ENCODE measurements at regions not wholly inside any gene's neighbourhood (a gene's known extent, or its start where the extent isn't known, plus 50 kb on each side); places are given as distances from the start of the nearest gene placed in this dataset.

- H3K27ac Mint-ChIP-seq (ENCODE audit: low read depth): no peak overlapping the region
- H3K27me3 Mint-ChIP-seq: peaks cover 27% of the 10 kb centered on the region
- ATAC-seq (replicated peaks; ENCODE audit: extremely low read depth, poor library complexity, severe bottlenecking) (no peak), DNase-seq (ENCODE audit: low spot score in 2 of 2) (no peak)
- no peaks in the 10 kb centered on the region for H3K9me3 Mint-ChIP-seq
- no peak overlapping the region for H3K4me3 Mint-ChIP-seq
- no peaks in the 10 kb centered on the region for H3K36me3 Mint-ChIP-seq (ENCODE audit: insufficient read depth)
- H3K4me1 Mint-ChIP-seq: no peaks in the 10 kb centered on the region
Observed at GRCh38 chr16:55380485-55380884, 56.5 kb downstream of the IRX6 start.

DNA sequence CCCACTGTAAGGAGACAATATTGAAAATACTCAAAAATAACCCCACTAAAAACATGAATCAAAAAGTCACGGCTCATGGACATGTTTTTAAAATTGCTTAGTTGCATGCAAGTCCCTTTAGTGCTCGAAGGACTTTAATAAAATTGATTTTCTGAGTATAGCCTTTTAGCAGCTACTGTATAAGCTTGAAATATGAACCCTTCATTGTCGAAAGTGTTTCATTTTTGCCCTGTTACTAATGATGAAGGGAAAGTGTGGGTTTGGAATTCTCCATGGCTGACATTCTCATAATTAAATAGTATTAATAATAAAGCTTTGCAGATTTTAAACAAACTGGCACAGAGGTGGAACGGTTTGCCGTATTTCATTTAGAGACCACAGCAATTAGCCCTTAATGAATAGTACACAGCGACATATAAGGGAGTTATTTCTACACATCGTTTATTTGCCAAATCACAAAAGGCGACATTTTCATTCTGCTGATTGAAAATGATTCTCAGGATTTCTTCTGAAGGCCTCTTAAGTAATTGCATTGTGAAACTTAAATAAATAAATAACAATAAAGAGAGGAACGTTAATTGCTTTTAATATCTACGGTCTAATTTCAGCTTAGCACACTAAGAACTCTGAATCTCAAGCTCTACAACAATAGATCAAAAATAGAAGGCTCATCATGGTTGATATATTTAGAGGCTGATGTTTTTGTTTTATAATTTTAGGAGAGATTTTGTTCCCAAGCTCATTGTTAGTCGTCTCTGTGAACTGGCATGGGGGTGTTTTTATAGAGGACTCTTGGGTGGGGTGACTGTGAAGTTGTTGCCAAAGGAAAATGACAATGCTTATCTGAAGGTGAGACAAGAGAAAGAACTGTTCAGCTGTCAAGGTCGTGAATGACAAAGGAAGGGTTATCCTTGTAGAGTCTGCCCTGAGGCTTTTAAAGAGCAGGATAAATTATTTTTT is 60.6 kb downstream of the IRX6 start:
- DNase-seq (ENCODE audit: low spot score in 2 of 2): no peak
- H3K4me1 Mint-ChIP-seq: no peaks in the 10 kb centered on the region
- peaks cover 13% of the 10 kb centered on the region for H3K27me3 Mint-ChIP-seq
- H3K27ac Mint-ChIP-seq (ENCODE audit: low read depth): no peak overlapping the region
- H3K9me3 Mint-ChIP-seq: no peaks in the 10 kb centered on the region
- no peak for ATAC-seq (replicated peaks; ENCODE audit: extremely low read depth, poor library complexity, severe bottlenecking)
- no peaks in the 10 kb centered on the region for H3K36me3 Mint-ChIP-seq (ENCODE audit: insufficient read depth)
- no peak overlapping the region for H3K4me3 Mint-ChIP-seq

GRCh38 chr16:55385359-55385758 is 61.4 kb downstream of the IRX6 start:
- no peak overlapping the region for H3K4me3 Mint-ChIP-seq
- no peak for DNase-seq (ENCODE audit: low spot score in 2 of 2)
- H3K36me3 Mint-ChIP-seq (ENCODE audit: insufficient read depth): no peaks in the 10 kb centered on the region
- H3K27me3 Mint-ChIP-seq: peaks cover 10% of the 10 kb centered on the region
- H3K27ac Mint-ChIP-seq (ENCODE audit: low read depth): no peak overlapping the region
- no peak for ATAC-seq (replicated peaks; ENCODE audit: extremely low read depth, poor library complexity, severe bottlenecking)
- H3K9me3 Mint-ChIP-seq: no peaks in the 10 kb centered on the region
- H3K4me1 Mint-ChIP-seq: no peaks in the 10 kb centered on the region

DNA sequence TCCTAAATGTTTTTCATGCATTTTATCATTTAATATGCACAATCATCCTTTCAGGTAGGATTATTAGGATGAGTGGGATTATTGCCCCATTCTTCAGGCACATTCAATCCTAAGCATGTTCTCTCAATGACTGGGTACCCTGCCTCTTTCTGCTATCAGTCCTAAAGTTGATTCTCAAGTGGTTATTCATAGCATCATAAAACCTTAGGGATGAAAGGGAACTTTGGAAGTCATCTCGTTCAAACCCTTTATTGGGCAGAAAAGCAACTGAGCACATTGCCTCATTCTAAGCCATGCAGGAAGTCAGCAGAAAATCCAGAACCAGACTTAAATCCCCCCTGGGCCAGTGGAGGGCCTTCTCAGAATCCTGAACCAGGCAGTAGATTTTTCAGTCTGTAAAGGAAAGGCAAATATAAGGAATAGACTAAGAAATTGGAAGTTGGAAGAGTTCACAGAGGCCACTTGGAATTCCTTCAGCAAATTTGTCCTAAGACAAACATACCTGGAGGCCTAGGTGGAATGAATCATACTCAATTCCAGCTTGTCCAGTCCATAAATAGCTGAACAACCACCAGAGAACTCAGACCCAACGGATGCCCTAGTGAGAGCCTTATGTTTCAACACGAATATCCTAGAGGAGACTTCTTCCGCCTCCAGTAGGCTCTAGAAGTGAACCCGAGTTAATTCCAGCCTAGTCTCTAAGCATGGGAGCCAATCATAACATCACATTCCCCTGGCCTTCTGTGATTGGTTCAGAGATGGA is 62.7 kb downstream of the IRX6 start:
- ATAC-seq (replicated peaks; ENCODE audit: extremely low read depth, poor library complexity, severe bottlenecking) (no peak), DNase-seq (ENCODE audit: low spot score in 2 of 2) (no peak)
- Mint-ChIP-seq H3K27ac (ENCODE audit: low read depth) (no peak overlapping the region), H3K27me3 (peaks cover 16% of the 10 kb centered on the region), H3K4me3 (no peak overlapping the region), H3K9me3 (no peaks in the 10 kb centered on the region), H3K36me3 (ENCODE audit: insufficient read depth) (no peaks in the 10 kb centered on the region), H3K4me1 (no peaks in the 10 kb centered on the region)

DNA sequence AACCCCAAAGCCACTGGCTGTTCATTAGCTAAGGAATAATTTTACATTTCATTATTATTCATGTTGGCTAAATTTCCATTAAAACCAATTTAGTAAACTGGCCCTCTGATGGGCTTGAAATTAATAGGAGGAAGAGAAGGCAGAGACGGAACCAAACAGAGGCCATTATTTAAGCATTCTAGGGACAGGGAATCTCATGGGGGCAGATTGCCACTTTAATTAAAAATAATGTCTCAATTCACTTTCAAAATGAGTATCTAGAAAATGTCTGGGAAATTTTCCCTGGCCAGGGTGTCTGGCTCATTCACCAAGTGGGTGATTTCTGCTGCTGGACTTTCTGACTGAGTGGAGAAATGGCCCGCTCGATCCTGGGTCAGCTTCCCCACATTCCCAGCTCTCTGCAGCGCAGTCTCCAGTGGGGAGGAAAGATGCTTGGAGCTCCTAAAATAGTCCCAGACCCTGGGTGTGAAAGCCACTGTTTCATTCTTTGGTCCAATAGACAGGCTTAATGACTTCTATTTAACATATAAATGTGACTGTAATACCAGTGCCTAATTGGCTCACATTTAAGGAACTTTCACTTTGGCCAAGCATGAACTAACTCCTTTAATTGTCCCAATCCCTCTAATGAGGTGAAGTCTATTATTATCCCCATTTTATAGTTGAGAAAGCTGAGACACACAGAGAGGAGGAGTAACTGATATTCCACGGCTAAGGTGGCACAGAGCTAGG is 64.3 kb downstream of the IRX6 start:
- ATAC-seq (replicated peaks; ENCODE audit: extremely low read depth, poor library complexity, severe bottlenecking) (no peak), DNase-seq (ENCODE audit: low spot score in 2 of 2) (no peak)
- H3K27me3 Mint-ChIP-seq: peaks cover 16% of the 10 kb centered on the region
- no peak overlapping the region for H3K4me3 Mint-ChIP-seq
- no peaks in the 10 kb centered on the region for H3K4me1 Mint-ChIP-seq
- H3K36me3 Mint-ChIP-seq (ENCODE audit: insufficient read depth): no peaks in the 10 kb centered on the region
- no peak overlapping the region for H3K27ac Mint-ChIP-seq (ENCODE audit: low read depth)
- H3K9me3 Mint-ChIP-seq: no peaks in the 10 kb centered on the region

- H3K36me3 Mint-ChIP-seq (ENCODE audit: insufficient read depth): no peaks in the 10 kb centered on the region
- H3K9me3 Mint-ChIP-seq: no peaks in the 10 kb centered on the region
- no peak overlapping the region for H3K4me3 Mint-ChIP-seq
- ATAC-seq (replicated peaks; ENCODE audit: extremely low read depth, poor library complexity, severe bottlenecking): no peak
- no peak overlapping the region for H3K27ac Mint-ChIP-seq (ENCODE audit: low read depth)
- peaks cover 16% of the 10 kb centered on the region for H3K27me3 Mint-ChIP-seq
- no peak for DNase-seq (ENCODE audit: low spot score in 2 of 2)
- H3K4me1 Mint-ChIP-seq: no peaks in the 10 kb centered on the region
Observed at GRCh38 chr16:55389426-55390073, 65.5 kb downstream of the IRX6 start.

GRCh38 chr16:55390630-55391237 is 66.7 kb downstream of the IRX6 start:
- Mint-ChIP-seq H3K4me1 (no peaks in the 10 kb centered on the region), H3K27ac (ENCODE audit: low read depth) (no peak overlapping the region), H3K27me3 (peaks cover 16% of the 10 kb centered on the region), H3K9me3 (no peaks in the 10 kb centered on the region), H3K4me3 (no peak overlapping the region), H3K36me3 (ENCODE audit: insufficient read depth) (no peaks in the 10 kb centered on the region)
- DNase-seq (ENCODE audit: low spot score in 2 of 2) (no peak), ATAC-seq (replicated peaks; ENCODE audit: extremely low read depth, poor library complexity, severe bottlenecking) (no peak)

GRCh38 chr16:55391760-55392375 is 67.9 kb downstream of the IRX6 start:
- no peaks in the 10 kb centered on the region for H3K9me3 Mint-ChIP-seq
- peaks cover 16% of the 10 kb centered on the region for H3K27me3 Mint-ChIP-seq
- H3K27ac Mint-ChIP-seq (ENCODE audit: low read depth): no peak overlapping the region
- no peak overlapping the region for H3K4me3 Mint-ChIP-seq
- H3K4me1 Mint-ChIP-seq: no peaks in the 10 kb centered on the region
- ATAC-seq (replicated peaks; ENCODE audit: extremely low read depth, poor library complexity, severe bottlenecking): no peak
- no peak for DNase-seq (ENCODE audit: low spot score in 2 of 2)
- no peaks in the 10 kb centered on the region for H3K36me3 Mint-ChIP-seq (ENCODE audit: insufficient read depth)

- ATAC-seq (replicated peaks; ENCODE audit: extremely low read depth, poor library complexity, severe bottlenecking) (no peak), DNase-seq (ENCODE audit: low spot score in 2 of 2) (no peak)
- Mint-ChIP-seq H3K4me3 (no peak overlapping the region), H3K27ac (ENCODE audit: low read depth) (no peak overlapping the region), H3K4me1 (no peaks in the 10 kb centered on the region), H3K9me3 (no peaks in the 10 kb centered on the region), H3K27me3 (peaks cover 16% of the 10 kb centered on the region), H3K36me3 (ENCODE audit: insufficient read depth) (no peaks in the 10 kb centered on the region)
Observed at GRCh38 chr16:55392701-55393100, 68.7 kb downstream of the IRX6 start.

- H3K27me3 Mint-ChIP-seq: peaks cover 16% of the 10 kb centered on the region
- no peak overlapping the region for H3K27ac Mint-ChIP-seq (ENCODE audit: low read depth)
- H3K36me3 Mint-ChIP-seq (ENCODE audit: insufficient read depth): no peaks in the 10 kb centered on the region
- H3K9me3 Mint-ChIP-seq: no peaks in the 10 kb centered on the region
- H3K4me3 Mint-ChIP-seq: no peak overlapping the region
- H3K4me1 Mint-ChIP-seq: no peaks in the 10 kb centered on the region
- DNase-seq (ENCODE audit: low spot score in 2 of 2) (no peak), ATAC-seq (replicated peaks; ENCODE audit: extremely low read depth, poor library complexity, severe bottlenecking) (no peak)
Observed at GRCh38 chr16:55393991-55394390, 70.0 kb downstream of the IRX6 start.

- no peak for DNase-seq (ENCODE audit: low spot score in 2 of 2)
- Mint-ChIP-seq H3K27ac (ENCODE audit: low read depth) (no peak overlapping the region), H3K9me3 (no peaks in the 10 kb centered on the region), H3K4me3 (no peak overlapping the region), H3K27me3 (peaks cover 22% of the 10 kb centered on the region), H3K4me1 (no peaks in the 10 kb centered on the region), H3K36me3 (ENCODE audit: insufficient read depth) (no peaks in the 10 kb centered on the region)
- ATAC-seq (replicated peaks; ENCODE audit: extremely low read depth, poor library complexity, severe bottlenecking): no peak
Observed at GRCh38 chr16:55398762-55399161, 74.8 kb downstream of the IRX6 start.

Measured in central memory CD8-positive, alpha-beta T cell (primary cell).